PC-3 (cell line): ENCODE measurements at regions not wholly inside any gene's neighbourhood (a gene's known extent, or its start where the extent isn't known, plus 50 kb on each side); places are given as distances from the start of the nearest gene placed in this dataset.

Experiments
- ATAC-seq: fragments of 200-7000 bp; cut with Tn5 transposase; 2 replicates; pipeline ENCODE4 v1.9.1; 2020; ENCODE audit warnings: mild to moderate bottlenecking, moderate library complexity
- BruUV-seq: library from RNA; stranded (reverse); fragments of 400-500 nt; replicated peaks from 2 replicates; lab custom pipeline; 2021; lab: Mats Ljungman, UMichigan
- CTCF ChIA-PET: fragments of 300-600 bp; sonication (Branson Sonifier 250); formaldehyde crosslinking; loops from one replicate; lab custom pipeline; 2022; ENCODE audit warnings: antibody characterized with exemption; lab: Charles Lee
- POLR2A ChIA-PET: fragments of 300-600 bp; sonication (Branson Sonifier 250); formaldehyde crosslinking; loops from one replicate; lab custom pipeline; 2022; ENCODE audit warnings: antibody characterized with exemption; ENCODE audit not compliant: unreplicated experiment; lab: Charles Lee
- DNase-seq: peaks from one replicate; pipeline ENCODE4 v3.0.0-alpha.2; 2015
- H2AFZ ChIP-seq: fragments of 300-600 bp; sonication (generic); 2 replicates; pipeline ENCODE4 v1.6.0; 2016; ENCODE audit warnings: antibody characterized with exemption, low read length
- H3F3A ChIP-seq: fragments of 300-600 bp; sonication (generic); one replicate; pipeline ENCODE4 v1.6.0; 2017; ENCODE audit warnings: antibody characterized with exemption, low read length, control low read depth, mild to moderate bottlenecking; ENCODE audit not compliant: unreplicated experiment
- H3K27ac ChIP-seq: fragments of 300-600 bp; sonication (generic); 2 replicates; pipeline ENCODE4 v1.5.1; 2016; ENCODE audit warnings: mild to moderate bottlenecking, low read length
- H3K27me3 ChIP-seq: fragments of 300-600 bp; sonication (generic); 2 replicates; pipeline ENCODE4 v1.6.1; 2016; ENCODE audit warnings: low read length, mixed read lengths
- H3K36me3 ChIP-seq: fragments of 300-600 bp; sonication (generic); 2 replicates; pipeline ENCODE4 v1.6.1; 2016; ENCODE audit warnings: low read depth, mixed run types, low read length, mixed read lengths
- H3K4me1 ChIP-seq: fragments of 300-600 bp; sonication (generic); 2 replicates; pipeline ENCODE4 v1.5.1; 2016; ENCODE audit warnings: low read length; ENCODE audit not compliant: insufficient read depth
- H3K4me2 ChIP-seq: fragments of 300-600 bp; sonication (generic); 2 replicates; pipeline ENCODE4 v1.6.0; 2016; ENCODE audit warnings: low read length
- H3K4me3 ChIP-seq: fragments of 300-600 bp; sonication (generic); 2 replicates; pipeline ENCODE4 v1.5.1; 2016; ENCODE audit warnings: mild to moderate bottlenecking, low read length, mixed read lengths
- H3K79me2 ChIP-seq: fragments of 300-600 bp; sonication (generic); 2 replicates; pipeline ENCODE4 v1.6.1; 2017; ENCODE audit warnings: low read length, mixed read lengths
- H3K9ac ChIP-seq: fragments of 300-600 bp; sonication (generic); 2 replicates; pipeline ENCODE4 v1.6.0; 2016; ENCODE audit warnings: mild to moderate bottlenecking, low read length
- H3K9me2 ChIP-seq: fragments of 300-600 bp; sonication (generic); replicated peaks from 2 replicates; pipeline ENCODE4 v1.6.1; 2016; ENCODE audit warnings: mixed run types, low read length, mixed read lengths
- H3K9me3 ChIP-seq: fragments of 300-600 bp; sonication (generic); 2 replicates; pipeline ENCODE4 v1.6.1; 2016; ENCODE audit warnings: low read length, mixed read lengths
- H4K20me1 ChIP-seq: fragments of 300-600 bp; sonication (generic); 2 replicates; pipeline ENCODE4 v1.6.1; 2016; ENCODE audit warnings: low read length, mixed read lengths
- CTCF ChIP-seq: fragments of 300-600 bp; sonication (generic); conservative IDR thresholded peaks from 2 replicates; pipeline ENCODE4 v1.5.1; 2017; ENCODE audit warnings: antibody characterized with exemption, low read depth, mild to moderate bottlenecking, low read length
- EZH2 ChIP-seq: fragments of 300-600 bp; sonication (generic); IDR thresholded peaks from one replicate; pipeline ENCODE4 v1.6.1; 2017; ENCODE audit warnings: antibody characterized with exemption, mild to moderate bottlenecking, low read length; ENCODE audit not compliant: unreplicated experiment
- EZH2phosphoT487 ChIP-seq: fragments of 300-600 bp; sonication (generic); IDR thresholded peaks from 2 replicates; pipeline ENCODE4 v1.6.1; 2018; ENCODE audit warnings: mild to moderate bottlenecking, antibody characterized with exemption, low read length, borderline replicate concordance
- intact Hi-C: fragments of 100-400 bp; cut with micrococcal nuclease; formaldehyde crosslinking; loops from 2 replicates; pipeline ENCODE4 v1.9.0; 2023

- no peak overlapping the region for H2AFZ ChIP-seq
- H3K4me1 ChIP-seq: no peaks in the 10 kb centered on the region
- DNase-seq (no peak), ATAC-seq (no peak)
- H3K9ac ChIP-seq: no peak overlapping the region
- H3F3A ChIP-seq: no peaks in the 10 kb centered on the region
- peaks cover 33% of the 10 kb centered on the region for H3K27me3 ChIP-seq
- intact Hi-C loops: no loop called here
- no peaks in the 10 kb centered on the region for H4K20me1 ChIP-seq
- H3K27ac ChIP-seq: no peak overlapping the region
- H3K36me3 ChIP-seq: no peaks in the 10 kb centered on the region
- no peak for TF ChIP-seq EZH2phosphoT487
- TF ChIP-seq EZH2: no peak
- TF ChIP-seq CTCF: no peak
- no peak overlapping the region for H3K4me2 ChIP-seq
- no peaks in the 10 kb centered on the region for H3K9me2 ChIP-seq
- POLR2A ChIA-PET: no interaction called here
- no TSS peak for BruUV-seq
- H3K79me2 ChIP-seq: no peaks in the 10 kb centered on the region
- CTCF ChIA-PET: no interaction called here
- H3K9me3 ChIP-seq: no peaks in the 10 kb centered on the region
- H3K4me3 ChIP-seq: no peak overlapping the region
These were observed 141.6 kb downstream of the EBLN2 start for GRCh38 chr3:73203101-73203500.

- ChIA-PET POLR2A (no interaction called here), CTCF (no interaction called here)
- H3K4me2 ChIP-seq: no peak overlapping the region
These were observed 142.2 kb downstream of the EBLN2 start for GRCh38 chr3:73203633-73204032.

More at GRCh38 chr3:73203633-73204032, 142.2 kb downstream of the EBLN2 start:
- H3K4me1 ChIP-seq: no peaks in the 10 kb centered on the region
- intact Hi-C loops: no loop called here
- H3K27ac ChIP-seq: no peak overlapping the region
- no peak for TF ChIP-seq EZH2phosphoT487
- TF ChIP-seq EZH2: no peak
- no peak for TF ChIP-seq CTCF
- no peaks in the 10 kb centered on the region for H3F3A ChIP-seq
- ATAC-seq: no peak
- no peaks in the 10 kb centered on the region for H3K36me3 ChIP-seq
- H3K27me3 ChIP-seq: peaks cover 28% of the 10 kb centered on the region
- no peaks in the 10 kb centered on the region for H4K20me1 ChIP-seq
- no peak overlapping the region for H3K9ac ChIP-seq
- H3K9me3 ChIP-seq: no peaks in the 10 kb centered on the region
- DNase-seq: no peak
- no peak overlapping the region for H3K4me3 ChIP-seq
- H3K79me2 ChIP-seq: no peaks in the 10 kb centered on the region
- H2AFZ ChIP-seq: no peak overlapping the region
- H3K9me2 ChIP-seq: no peaks in the 10 kb centered on the region
- BruUV-seq: no TSS peak
